ENCODE measurements at regions not wholly inside any gene's neighbourhood (a gene's known extent, or its start where the extent isn't known, plus 50 kb on each side); places are given as distances from the start of the nearest gene placed in this dataset.

DNA sequence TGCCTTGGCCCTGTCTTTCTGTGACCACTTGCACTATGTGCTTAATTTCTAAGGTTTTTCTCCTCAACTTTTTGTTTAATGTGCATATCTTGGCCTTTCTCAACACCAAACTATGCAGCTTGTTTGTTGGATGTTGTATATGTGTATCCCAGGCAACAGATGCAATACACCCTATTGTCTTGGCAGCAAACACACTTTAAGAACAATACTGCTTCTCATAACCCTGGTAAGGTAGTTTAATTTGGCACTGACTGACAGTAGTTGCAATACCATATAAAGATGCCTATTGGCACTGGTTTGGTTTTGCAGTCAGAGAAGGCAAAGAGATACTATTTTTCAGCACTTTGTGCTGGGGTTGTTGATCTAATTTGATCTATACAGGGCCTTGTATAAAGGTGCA, 360.7 kb upstream of the CWC22 start:
- TF ChIP-seq CTCF (IDR thresholded peaks at IDR 0.05; ENCODE audit: poor library complexity, severe bottlenecking) = no peak
- no peak for TF ChIP-seq EZH2 (IDR thresholded peaks at IDR 0.05; ENCODE audit: borderline replicate concordance, insufficient read depth, low read length, poor library complexity, severe bottlenecking)
- TF ChIP-seq REST (IDR thresholded peaks at IDR 0.05; ENCODE audit: borderline replicate concordance) = no peak
- no peak for TF ChIP-seq POLR2AphosphoS5 (IDR thresholded peaks at IDR 0.05)
- TF ChIP-seq TAF1 (IDR thresholded peaks at IDR 0.05; ENCODE audit: low read depth) = no peak

Data from neural cell (in vitro differentiated cells).